Cerebellar cortex (tissue), 1 donor: ENCODE measurements at regions not wholly inside any gene's neighbourhood (a gene's known extent, or its start where the extent isn't known, plus 50 kb on each side); places are given as distances from the start of the nearest gene placed in this dataset.

Experiments
- DNase-seq: peaks from one replicate; pipeline ENCODE4 v3.0.0-alpha.2; 2015; ENCODE audit warnings: low spot score

GRCh38 chr9:126556560-126557250 is 57.0 kb upstream of the LMX1B start:
- peak; percentile 31 for DNase-seq

DNA sequence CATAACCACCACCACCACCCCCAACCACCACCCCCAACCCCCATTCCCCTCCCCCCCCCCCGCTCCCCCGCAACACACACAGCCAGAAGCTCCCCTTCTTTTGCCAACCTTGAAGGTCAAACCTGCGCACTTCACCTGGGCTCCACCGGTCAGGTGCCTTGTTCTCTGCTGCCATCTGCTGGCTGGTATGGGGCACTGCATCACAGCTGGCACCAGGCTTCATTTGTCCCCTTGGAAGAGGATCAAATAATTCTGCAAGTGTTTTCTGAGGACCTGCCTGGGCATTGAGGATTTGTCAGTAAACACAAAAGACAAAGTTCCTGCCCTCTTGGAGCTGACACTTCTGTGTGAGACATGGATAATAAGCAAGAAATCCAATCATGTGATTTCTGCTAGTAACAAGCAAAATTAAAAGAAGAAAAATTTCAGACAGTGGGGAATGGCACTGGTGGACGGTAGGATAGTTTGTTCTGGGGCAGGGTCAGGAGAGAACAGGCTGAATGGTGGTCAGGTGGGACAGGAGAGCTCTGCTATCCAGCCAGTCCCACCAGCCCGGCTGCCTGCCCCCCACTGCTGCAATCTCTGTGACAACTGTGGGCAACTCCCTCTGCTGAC is 55.6 kb upstream of the LMX1B start:
- DNase-seq: peak; percentile 83

GRCh38 chr9:126559296-126559695 is 54.4 kb upstream of the LMX1B start:
- no peak for DNase-seq

- DNase-seq: no peak
Observed at GRCh38 chr9:126561582-126561981, 52.1 kb upstream of the LMX1B start.

DNA sequence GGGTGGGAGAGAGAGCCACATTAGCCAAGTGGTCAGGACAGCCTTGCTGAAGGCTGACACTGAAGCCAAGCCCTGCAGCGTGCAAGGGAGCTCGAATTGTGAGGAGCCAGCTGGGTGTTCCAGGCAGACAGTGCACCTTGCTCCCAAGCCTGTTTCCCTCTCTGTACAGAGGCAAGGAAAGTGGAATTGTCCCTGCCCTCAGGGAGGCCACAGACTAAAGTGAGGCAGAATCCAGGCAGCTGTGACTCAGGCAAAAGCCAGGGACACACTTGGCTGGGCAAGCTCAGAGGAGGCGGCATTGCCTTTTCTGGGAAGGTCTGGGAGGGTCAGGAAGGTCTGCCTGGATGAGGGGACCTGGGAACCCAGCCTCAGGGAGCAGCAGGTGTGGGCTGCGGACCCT is 50.2 kb upstream of the LMX1B start:
- no peak for DNase-seq
